C4-2B (cell line): ENCODE measurements at regions not wholly inside any gene's neighbourhood (a gene's known extent, or its start where the extent isn't known, plus 50 kb on each side); places are given as distances from the start of the nearest gene placed in this dataset.
"Not testable (repeated sequence)": the region's sequence is repeated elsewhere in the genome, so short reads cannot be mapped to it uniquely, and the experiment has no call there.

Source experiments
- H3K27ac ChIP-seq: fragments of 450-650 bp; 2 replicates; pipeline ENCODE4 v1.5.1; 2017
- ZFX ChIP-seq: fragments of 450-650 bp; IDR thresholded peaks from 2 replicates; pipeline ENCODE4 v1.6.1; 2017
- TF ChIP-seq, protein P1 (sequence below): fragments of 450-650 bp; conservative IDR thresholded peaks from 2 replicates; pipeline ENCODE4 v1.5.1; 2017; ENCODE audit warnings: mild to moderate bottlenecking

DNA sequence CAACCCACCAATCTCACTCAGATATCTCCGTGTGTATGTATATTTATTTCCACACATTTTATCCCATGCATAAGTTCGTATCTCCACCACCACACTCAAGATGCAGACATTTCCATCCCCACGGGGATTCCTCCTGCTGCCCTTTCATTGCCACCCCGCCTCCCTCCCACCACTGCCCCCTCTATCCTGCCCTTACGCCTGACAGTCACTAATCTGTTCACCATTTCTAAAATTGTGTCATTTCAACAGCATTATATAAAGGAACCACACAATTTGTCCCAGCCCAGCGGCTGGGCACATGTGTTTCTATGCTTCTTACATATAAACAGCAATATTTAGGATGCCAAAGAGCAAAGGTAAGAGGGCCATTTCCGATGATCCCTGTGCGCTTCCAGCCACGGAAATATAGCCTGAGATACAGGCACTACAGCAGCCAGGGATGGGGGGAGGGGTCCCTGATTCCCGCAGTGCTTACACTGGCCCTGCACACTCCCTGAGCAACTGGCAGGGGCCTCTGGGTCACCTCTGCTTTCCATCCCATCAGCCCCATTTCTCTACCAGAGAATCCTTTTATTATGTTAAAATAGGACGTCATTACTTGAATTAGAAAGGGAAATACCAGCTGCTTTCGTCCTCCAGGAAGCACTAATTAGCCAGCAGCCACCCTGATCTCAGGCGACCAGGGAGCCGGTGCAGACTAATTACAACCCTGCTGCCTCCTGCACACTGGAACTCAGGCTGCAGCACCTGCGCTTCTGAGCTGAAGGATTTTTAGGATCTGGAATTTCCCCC lies 372.0 kb upstream of the ATP10A start:
- TF ChIP-seq, protein P1, sequence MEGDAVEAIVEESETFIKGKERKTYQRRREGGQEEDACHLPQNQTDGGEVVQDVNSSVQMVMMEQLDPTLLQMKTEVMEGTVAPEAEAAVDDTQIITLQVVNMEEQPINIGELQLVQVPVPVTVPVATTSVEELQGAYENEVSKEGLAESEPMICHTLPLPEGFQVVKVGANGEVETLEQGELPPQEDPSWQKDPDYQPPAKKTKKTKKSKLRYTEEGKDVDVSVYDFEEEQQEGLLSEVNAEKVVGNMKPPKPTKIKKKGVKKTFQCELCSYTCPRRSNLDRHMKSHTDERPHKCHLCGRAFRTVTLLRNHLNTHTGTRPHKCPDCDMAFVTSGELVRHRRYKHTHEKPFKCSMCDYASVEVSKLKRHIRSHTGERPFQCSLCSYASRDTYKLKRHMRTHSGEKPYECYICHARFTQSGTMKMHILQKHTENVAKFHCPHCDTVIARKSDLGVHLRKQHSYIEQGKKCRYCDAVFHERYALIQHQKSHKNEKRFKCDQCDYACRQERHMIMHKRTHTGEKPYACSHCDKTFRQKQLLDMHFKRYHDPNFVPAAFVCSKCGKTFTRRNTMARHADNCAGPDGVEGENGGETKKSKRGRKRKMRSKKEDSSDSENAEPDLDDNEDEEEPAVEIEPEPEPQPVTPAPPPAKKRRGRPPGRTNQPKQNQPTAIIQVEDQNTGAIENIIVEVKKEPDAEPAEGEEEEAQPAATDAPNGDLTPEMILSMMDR: no peak
- TF ChIP-seq ZFX: no peak
- no peak overlapping the region for H3K27ac ChIP-seq

DNA sequence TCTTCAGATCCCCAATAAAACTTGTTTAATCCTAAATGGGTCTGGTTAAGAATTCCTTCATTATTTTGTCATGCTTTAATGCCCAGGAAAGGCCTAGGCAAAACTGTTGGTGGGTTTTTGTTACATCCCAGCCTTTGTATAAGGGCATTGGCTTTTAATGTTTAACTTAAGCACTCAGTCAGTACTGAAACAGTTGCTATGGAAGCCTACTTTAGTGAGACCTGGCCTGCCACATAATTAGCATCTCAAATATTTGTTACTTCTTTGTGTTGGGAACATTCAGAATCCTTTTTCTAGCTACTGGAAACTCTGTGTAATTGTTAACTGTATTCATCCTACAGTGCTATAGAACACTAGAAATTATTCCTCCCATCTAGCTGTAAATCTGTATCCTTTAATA lies 369.6 kb upstream of the ATP10A start:
- TF ChIP-seq ZFX: no peak
- TF ChIP-seq, protein P1: no peak
- H3K27ac ChIP-seq: no peak overlapping the region

DNA sequence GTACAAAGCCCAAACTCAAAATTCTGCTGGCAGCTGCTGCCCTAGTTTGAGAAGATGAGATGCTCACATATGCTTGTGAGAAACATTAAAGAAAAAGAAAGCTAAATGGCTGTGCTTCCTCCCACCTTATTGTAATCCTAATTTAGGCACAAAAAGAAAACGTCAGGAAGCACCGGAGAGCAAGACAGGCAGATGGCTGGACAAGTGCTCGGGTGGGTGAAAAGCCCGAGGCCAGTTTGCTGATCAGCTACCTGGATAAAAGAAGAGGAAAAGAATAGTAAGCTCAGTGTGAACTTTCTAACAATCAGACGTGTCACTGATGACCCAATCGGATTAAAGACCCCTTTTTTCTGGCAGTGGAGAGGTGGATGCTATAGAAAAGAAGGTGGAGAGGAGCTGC lies 368.0 kb upstream of the ATP10A start:
- TF ChIP-seq, protein P1: no peak
- no peak for TF ChIP-seq ZFX

DNA sequence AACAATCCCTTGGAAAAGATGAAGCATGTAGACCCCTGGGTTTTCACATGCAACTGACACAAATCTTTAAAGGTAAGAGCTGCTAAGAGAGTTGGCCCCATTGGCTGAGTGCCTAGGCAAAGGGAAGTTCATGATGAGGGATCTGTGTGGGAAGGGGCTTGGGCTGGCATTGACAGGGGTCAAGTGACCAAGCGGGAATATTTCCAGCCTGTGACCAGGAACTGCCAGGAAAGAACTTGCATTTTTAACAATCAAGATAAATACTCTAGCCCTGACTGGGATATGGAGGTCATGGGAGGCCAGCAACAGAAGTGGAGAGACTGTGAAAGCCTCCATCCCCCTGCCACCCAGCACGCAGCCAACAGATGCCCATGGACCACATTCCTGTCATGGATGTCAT lies 361.1 kb upstream of the ATP10A start:
- H3K27ac ChIP-seq: no peak overlapping the region
- no peak for TF ChIP-seq ZFX
- TF ChIP-seq, protein P1: no peak

More for the DNA sequence above, 368.0 kb upstream of the ATP10A start:
- no peak overlapping the region for H3K27ac ChIP-seq

DNA sequence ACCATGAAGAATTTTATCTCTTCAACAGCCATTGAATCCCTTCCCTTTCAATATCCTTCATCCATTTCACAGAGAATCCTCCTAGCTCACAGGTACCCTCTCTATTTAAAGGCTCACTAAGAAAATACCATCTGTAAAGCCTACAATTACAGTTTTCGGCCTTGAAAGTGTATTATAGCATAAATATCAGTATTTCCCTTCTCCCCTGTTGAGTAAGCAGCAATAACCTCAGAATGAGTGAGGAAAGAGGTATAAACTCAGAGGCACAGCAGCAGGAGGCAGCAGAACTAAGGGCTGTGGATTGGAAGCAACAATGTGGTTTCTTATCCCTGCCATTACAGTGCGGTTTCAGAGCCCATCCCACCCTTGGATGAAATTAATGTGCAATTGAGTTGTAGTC lies 360.6 kb upstream of the ATP10A start:
- no peak overlapping the region for H3K27ac ChIP-seq
- TF ChIP-seq, protein P1: no peak
- no peak for TF ChIP-seq ZFX

DNA sequence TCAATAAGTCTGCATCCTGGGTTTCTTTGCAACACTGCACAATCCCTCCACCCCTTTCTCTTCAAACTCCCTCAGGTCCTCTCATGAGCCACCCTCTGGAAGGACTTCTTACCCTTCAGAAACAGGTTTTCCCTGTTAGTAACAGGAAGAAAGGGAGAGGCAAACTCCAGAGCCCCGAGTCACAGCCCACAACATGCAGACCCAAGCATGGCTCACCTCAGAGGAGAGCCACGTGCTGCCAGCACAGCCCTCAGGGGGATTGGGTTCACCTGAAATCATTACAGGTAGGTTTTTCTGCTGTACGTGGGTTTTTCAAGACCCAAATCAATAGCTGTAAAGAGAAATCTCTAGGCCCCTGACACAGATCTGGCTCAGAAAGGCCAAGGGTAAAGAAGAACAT lies 359.7 kb upstream of the ATP10A start:
- H3K27ac ChIP-seq: no peak overlapping the region
- TF ChIP-seq, protein P1: no peak
- TF ChIP-seq ZFX: no peak

DNA sequence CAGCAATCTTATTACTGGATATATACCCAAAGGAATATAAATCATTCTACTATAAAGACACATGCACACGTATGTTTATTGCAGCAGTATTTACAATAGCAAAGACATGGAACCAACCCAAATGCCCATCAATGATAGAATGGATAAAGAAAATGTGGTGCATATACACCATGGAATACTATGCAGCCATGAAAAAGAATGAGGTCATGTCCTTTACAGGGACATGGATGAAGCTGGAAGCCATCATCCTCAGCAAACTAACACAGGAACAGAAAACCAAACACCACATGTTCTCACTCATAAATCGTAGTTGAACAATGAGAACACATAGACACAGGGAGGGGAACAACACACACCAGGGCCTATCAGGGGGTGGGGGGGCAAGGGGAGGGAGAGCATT lies 353.9 kb upstream of the ATP10A start:
- H3K27ac ChIP-seq: not testable (repeated sequence)

DNA sequence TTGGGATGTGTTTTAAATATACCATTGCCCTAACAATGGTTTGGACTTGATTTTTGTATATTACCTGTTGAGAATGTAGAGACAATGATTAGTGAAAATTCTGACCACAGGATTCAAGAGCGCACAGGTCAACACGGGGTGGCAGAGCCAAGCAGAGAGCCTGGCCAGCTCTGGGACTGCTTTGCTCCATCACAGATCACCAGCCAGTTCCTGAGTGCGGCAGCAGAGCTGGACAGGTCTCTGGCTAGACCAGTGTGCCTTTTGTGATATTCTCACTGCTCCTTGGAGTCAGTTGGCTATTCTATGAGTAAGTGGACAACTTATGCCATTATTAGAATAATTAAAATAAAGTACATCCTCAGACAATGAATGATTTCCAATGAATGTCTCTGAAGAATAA lies 351.2 kb upstream of the ATP10A start:
- TF ChIP-seq, protein P1: no peak
- no peak for TF ChIP-seq ZFX

More for the DNA sequence above, 351.2 kb upstream of the ATP10A start:
- no peak overlapping the region for H3K27ac ChIP-seq
